K562 (cell line): ENCODE measurements at regions not wholly inside any gene's neighbourhood (a gene's known extent, or its start where the extent isn't known, plus 50 kb on each side); places are given as distances from the start of the nearest gene placed in this dataset.

Source experiments
- ATAC-seq: fragments of 200-7000 bp; cut with Tn5 transposase; 3 replicates; pipeline ENCODE4 v1.9.1; 2020; ENCODE audit warnings: moderate library complexity
- BruUV-seq: library from RNA; stranded (reverse); fragments of 400-500 nt; replicated peaks from 2 replicates; lab custom pipeline; 2021; lab: Mats Ljungman, UMichigan
- CTCF ChIA-PET: fragments of 300-600 bp; formaldehyde crosslinking; extraction: SDS; loops from one replicate; lab custom pipeline; 2021; ENCODE audit warnings: low intra/inter-chr PET ratio; lab: Yijun Ruan, JAX
- POLR2A ChIA-PET: fragments of 300-600, 350-650 bp; sonication (Branson Sonifier 250); formaldehyde crosslinking; extraction: SDS; loops from one replicate; lab custom pipeline; 2021; ENCODE audit warnings: antibody characterized with exemption, inconsistent platforms; lab: Yijun Ruan, JAX
- DNase-seq, 4 experiments: peaks; one replicate each; pipeline versions ENCODE4 v3.0.0 to v3.0.0-alpha.2; 2011 to 2018; ENCODE audit warnings: low spot score in 3 of 4, mixed read lengths in 3 of 4; ENCODE audit errors: extremely low read depth in 1 of 4
- FAIRE-seq: peaks from 2 replicates; lab custom pipeline; 2011; peaks lifted over from hg19 to GRCh38; lab: Jason Lieb, UNC
- H2AFZ ChIP-seq: 2 replicates; pipeline ENCODE4 v1.6.0; 2011; ENCODE audit warnings: low read depth, low read length, control low read depth, inconsistent platforms
- H3K27ac ChIP-seq: fragments of 200-600 bp; 3 replicates; pipeline ENCODE4 v1.8.0; 2011; ENCODE audit warnings: low read depth, mild to moderate bottlenecking, control low read depth, inconsistent platforms, low read length, moderate library complexity, mixed read lengths; ENCODE audit errors: extremely low read depth
- H3K27me3 ChIP-seq, 2 experiments: fragments of 300-600 bp in 1 of 2; 2 replicates in 1 of 2; 3 replicates in 1 of 2; pipeline versions ENCODE4 v1.6.0 to v1.8.0; 2011; ENCODE audit warnings: inconsistent platforms in 2 of 2, low read length in 2 of 2, mild to moderate bottlenecking in 1 of 2, mixed read lengths in 1 of 2, moderate library complexity in 1 of 2; ENCODE audit not compliant: control insufficient read depth in 2 of 2, insufficient read depth in 2 of 2
- H3K36me3 ChIP-seq: fragments of 300-600 bp; 3 replicates; pipeline ENCODE4 v1.8.0; 2011; ENCODE audit warnings: mild to moderate bottlenecking, low read length, inconsistent platforms; ENCODE audit not compliant: control insufficient read depth, insufficient read depth
- H3K4me1 ChIP-seq, 2 experiments: fragments of 200-600 bp in 1 of 2; replicated peaks in 1 of 2; 2 replicates in 1 of 2; 3 replicates in 1 of 2; pipeline versions ENCODE4 v1.5.1 to v1.8.0; 2011; ENCODE audit warnings: inconsistent platforms in 2 of 2, low read length in 2 of 2, mild to moderate bottlenecking in 1 of 2, mixed read lengths in 1 of 2, moderate library complexity in 1 of 2; ENCODE audit not compliant: control insufficient read depth in 2 of 2, insufficient read depth in 2 of 2
- H3K4me2 ChIP-seq: 2 replicates; pipeline ENCODE4 v1.6.1; 2011; ENCODE audit warnings: low read length, control low read depth, inconsistent platforms, mixed read lengths; ENCODE audit not compliant: insufficient read depth
- H3K4me3 ChIP-seq: fragments of 200-600 bp; sonication (generic), shearing (Covaris generic); 2 replicates; pipeline ENCODE4 v1.5.1; 2016; ENCODE audit warnings: control low read depth, inconsistent platforms
- H3K79me2 ChIP-seq: fragments of 200-600 bp; 3 replicates; pipeline ENCODE4 v1.8.0; 2011; ENCODE audit warnings: low read length, inconsistent platforms; ENCODE audit not compliant: control insufficient read depth, insufficient read depth
- H3K9ac ChIP-seq, 2 experiments: 2 replicates each; pipeline versions ENCODE4 v1.6.0 to v1.6.1; 2011; ENCODE audit warnings: low read depth in 2 of 2, low read length in 2 of 2, control low read depth in 1 of 2, inconsistent platforms in 1 of 2, mild to moderate bottlenecking in 1 of 2, mixed read lengths in 1 of 2; ENCODE audit not compliant: insufficient read depth in 1 of 2
- H3K9me1 ChIP-seq: one replicate; pipeline ENCODE4 v1.6.0; 2011; ENCODE audit warnings: inconsistent platforms, mild to moderate bottlenecking, low read length, moderate library complexity; ENCODE audit not compliant: control insufficient read depth, insufficient read depth
- H3K9me3 ChIP-seq: replicated peaks from 2 replicates; pipeline ENCODE4 v1.5.1; 2011; ENCODE audit warnings: low read depth, low read length, inconsistent platforms; ENCODE audit not compliant: control insufficient read depth, insufficient read depth
- H4K20me1 ChIP-seq: replicated peaks from 2 replicates; pipeline ENCODE4 v1.6.1; 2011; ENCODE audit warnings: low read length, inconsistent platforms, mixed read lengths; ENCODE audit not compliant: control insufficient read depth, insufficient read depth
- BRCA1 ChIP-seq, 2 experiments: fragments of 450-650 bp in 1 of 2; sonication (generic) in 1 of 2; formaldehyde crosslinking in 1 of 2; IDR thresholded peaks; 2 replicates each; pipeline versions ENCODE4 v1.5.0 to v1.6.1; 2017 to 2020; ENCODE audit warnings: mild to moderate bottlenecking in 1 of 2, missing genetic modification reagents in 1 of 2
- BRD9 ChIP-seq: fragments of 450-650 bp; IDR thresholded peaks from 2 replicates; pipeline ENCODE4 v1.6.1; 2018; ENCODE audit warnings: low read depth; ENCODE audit not compliant: partially characterized antibody
- DPF2 ChIP-seq: fragments of 450-650 bp; IDR thresholded peaks from 2 replicates; pipeline ENCODE4 v1.6.1; 2016
- FIP1L1 ChIP-seq: fragments of 200-400 bp; formaldehyde crosslinking; IDR thresholded peaks from 2 replicates; pipeline ENCODE4 v1.6.1; 2018; ENCODE audit warnings: mild to moderate bottlenecking, low read depth, low read length; ENCODE audit not compliant: poor library complexity, severe bottlenecking
- KLF16 ChIP-seq: IDR thresholded peaks from 2 replicates; pipeline ENCODE4 v1.6.1; 2016; ENCODE audit warnings: antibody characterized with exemption
- PURB ChIP-seq: sonication (generic); formaldehyde crosslinking; IDR thresholded peaks from 2 replicates; pipeline ENCODE4 v1.9.0; 2021; ENCODE audit warnings: low read depth, mild to moderate bottlenecking, missing genetic modification reagents
- ZBTB1 ChIP-seq: sonication (generic); formaldehyde crosslinking; IDR thresholded peaks from 2 replicates; pipeline ENCODE4 v1.8.1; 2023; ENCODE audit warnings: missing genetic modification reagents, low read depth, mild to moderate bottlenecking, borderline replicate concordance
- ZBTB2 ChIP-seq: fragments of 450-650 bp; IDR thresholded peaks from 2 replicates; pipeline ENCODE4 v1.6.1; 2016; ENCODE audit warnings: antibody characterized with exemption
- ZNF398 ChIP-seq: fragments of 250-450 bp; sonication (Bioruptor Pico); IDR thresholded peaks from 2 replicates; pipeline ENCODE4 v1.8.0; 2021; ENCODE audit warnings: moderate library complexity, mild to moderate bottlenecking, inconsistent platforms
- ZNF41 ChIP-seq: fragments of 250-450 bp; sonication (Bioruptor Pico); conservative IDR thresholded peaks from 2 replicates; pipeline ENCODE4 v1.4.0; 2020; ENCODE audit warnings: mild to moderate bottlenecking
- ZNF830 ChIP-seq: fragments of 250-450 bp; sonication (Bioruptor Pico); IDR thresholded peaks from 2 replicates; pipeline ENCODE4 v1.5.0; 2021; ENCODE audit warnings: mild to moderate bottlenecking
- WGBS: fragments of 100-300 bp; shearing (Covaris generic); methylation state at CpG from one replicate; pipeline ENCODE4 v1.1.6; 2016; ENCODE audit warnings: low coverage, mixed read lengths; ENCODE audit not compliant: insufficient coverage; ENCODE audit errors: missing lambda C conversion rate; 5-methylcytosine and 5-hydroxymethylcytosine counted together
- in situ Hi-C: fragments of 300-500 bp; cut with MboI; formaldehyde crosslinking; loops from 4 replicates; pipeline ENCODE4 v1.15.0; 2018; ENCODE audit warnings: inconsistent platforms, mixed read lengths
- intact Hi-C: fragments of 100-400 bp; cut with micrococcal nuclease; formaldehyde crosslinking; loops from 2 replicates; pipeline ENCODE4 v1.14.2; 2022
- TF ChIP-seq, protein P1 (sequence below): sonication (generic); formaldehyde crosslinking; IDR thresholded peaks from 2 replicates; pipeline ENCODE4 v1.4.0; 2020; ENCODE audit warnings: mild to moderate bottlenecking, missing genetic modification reagents
- TF ChIP-seq, protein P2 (sequence below): sonication (generic); formaldehyde crosslinking; IDR thresholded peaks from 2 replicates; pipeline ENCODE4 v1.8.0; 2022; ENCODE audit warnings: mild to moderate bottlenecking, missing genetic modification reagents, borderline replicate concordance

GRCh38 chrX:1918780-1919179 is 303.9 kb downstream of the ASMT start (continued):
- TF ChIP-seq BRCA1 (IDR thresholded peaks at IDR 0.05) (no peak), BRCA1 (CRISPR knock-in tag; IDR thresholded peaks at IDR 0.05) (no peak), DPF2 (no peak), ZNF830 (CRISPR knock-in tag) (no peak)
- TF ChIP-seq, protein P1, sequence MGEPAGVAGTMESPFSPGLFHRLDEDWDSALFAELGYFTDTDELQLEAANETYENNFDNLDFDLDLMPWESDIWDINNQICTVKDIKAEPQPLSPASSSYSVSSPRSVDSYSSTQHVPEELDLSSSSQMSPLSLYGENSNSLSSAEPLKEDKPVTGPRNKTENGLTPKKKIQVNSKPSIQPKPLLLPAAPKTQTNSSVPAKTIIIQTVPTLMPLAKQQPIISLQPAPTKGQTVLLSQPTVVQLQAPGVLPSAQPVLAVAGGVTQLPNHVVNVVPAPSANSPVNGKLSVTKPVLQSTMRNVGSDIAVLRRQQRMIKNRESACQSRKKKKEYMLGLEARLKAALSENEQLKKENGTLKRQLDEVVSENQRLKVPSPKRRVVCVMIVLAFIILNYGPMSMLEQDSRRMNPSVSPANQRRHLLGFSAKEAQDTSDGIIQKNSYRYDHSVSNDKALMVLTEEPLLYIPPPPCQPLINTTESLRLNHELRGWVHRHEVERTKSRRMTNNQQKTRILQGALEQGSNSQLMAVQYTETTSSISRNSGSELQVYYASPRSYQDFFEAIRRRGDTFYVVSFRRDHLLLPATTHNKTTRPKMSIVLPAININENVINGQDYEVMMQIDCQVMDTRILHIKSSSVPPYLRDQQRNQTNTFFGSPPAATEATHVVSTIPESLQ (CRISPR knock-in tag) = no peak

DNA sequence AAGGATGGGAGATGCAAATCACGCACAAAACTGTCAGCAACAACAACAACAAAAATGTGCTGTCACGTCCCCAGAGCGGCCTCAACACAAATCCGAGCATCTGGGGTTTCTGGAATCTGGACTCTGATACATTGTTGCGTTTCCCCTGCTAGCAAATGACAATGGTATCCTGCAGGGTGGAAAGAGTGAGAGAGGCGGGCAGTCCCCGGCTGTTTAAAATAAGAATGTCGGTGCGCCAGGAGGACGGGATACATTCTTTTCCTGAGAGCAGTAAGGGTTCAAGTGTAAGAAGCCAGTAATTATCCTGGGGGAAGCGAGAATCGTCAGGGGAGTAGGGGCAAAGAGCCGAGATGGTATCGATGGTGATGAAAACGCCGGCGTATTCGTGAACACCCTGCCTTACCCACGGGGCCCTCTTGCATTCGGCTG is 310.2 kb downstream of the ASMT start:
- DNase-seq = no peak
- Histone ChIP-seq H4K20me1 (no peaks in the 10 kb centered on the region), H3K27me3 (no peaks in the 10 kb centered on the region), H3K9ac (no peak overlapping the region), H3K9me1 (no peaks in the 10 kb centered on the region), H3K9me3 (no peaks in the 10 kb centered on the region), H3K4me2 (no peak overlapping the region), H3K4me1 (no peaks in the 10 kb centered on the region; a peak in 1 of 5 replicates), H3K27ac (no peak overlapping the region), H3K4me3 (no peak overlapping the region), H3K79me2 (no peaks in the 10 kb centered on the region), H2AFZ (no peak overlapping the region), H3K36me3 (no peaks in the 10 kb centered on the region)
- intact Hi-C loops (no loop called here), in situ Hi-C loops (loop anchor here (25.0 kb wide), 2 partner anchors 337 to 687 kb away; no protein-coding TSS in a partner anchor)
- ChIA-PET POLR2A (no interaction called here), CTCF (no interaction called here)
- no peak for FAIRE-seq
- BruUV-seq = no TSS peak
- ATAC-seq = no peak
- 11% methylated on average over 19 of the region's 20 CpGs for WGBS
- no peak for TF ChIP-seq ZBTB2
- TF ChIP-seq PURB = no peak
- TF ChIP-seq ZBTB1 = no peak
- no peak for TF ChIP-seq ZNF398 (CRISPR knock-in tag)
- TF ChIP-seq, protein P2, sequence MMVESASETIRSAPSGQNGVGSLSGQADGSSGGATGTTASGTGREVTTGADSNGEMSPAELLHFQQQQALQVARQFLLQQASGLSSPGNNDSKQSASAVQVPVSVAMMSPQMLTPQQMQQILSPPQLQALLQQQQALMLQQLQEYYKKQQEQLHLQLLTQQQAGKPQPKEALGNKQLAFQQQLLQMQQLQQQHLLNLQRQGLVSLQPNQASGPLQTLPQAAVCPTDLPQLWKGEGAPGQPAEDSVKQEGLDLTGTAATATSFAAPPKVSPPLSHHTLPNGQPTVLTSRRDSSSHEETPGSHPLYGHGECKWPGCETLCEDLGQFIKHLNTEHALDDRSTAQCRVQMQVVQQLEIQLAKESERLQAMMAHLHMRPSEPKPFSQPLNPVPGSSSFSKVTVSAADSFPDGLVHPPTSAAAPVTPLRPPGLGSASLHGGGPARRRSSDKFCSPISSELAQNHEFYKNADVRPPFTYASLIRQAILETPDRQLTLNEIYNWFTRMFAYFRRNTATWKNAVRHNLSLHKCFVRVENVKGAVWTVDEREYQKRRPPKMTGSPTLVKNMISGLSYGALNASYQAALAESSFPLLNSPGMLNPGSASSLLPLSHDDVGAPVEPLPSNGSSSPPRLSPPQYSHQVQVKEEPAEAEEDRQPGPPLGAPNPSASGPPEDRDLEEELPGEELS (CRISPR knock-in tag) = no peak
- no peak for TF ChIP-seq FIP1L1
- no peak for TF ChIP-seq DPF2
- no peak for TF ChIP-seq BRD9
- TF ChIP-seq ZNF41 = no peak
- no peak for TF ChIP-seq KLF16
